ENCODE measurements at regions not wholly inside any gene's neighbourhood (a gene's known extent, or its start where the extent isn't known, plus 50 kb on each side); places are given as distances from the start of the nearest gene placed in this dataset.

- Histone ChIP-seq H3K27me3 (ENCODE audit: insufficient read depth, low read length) (no peaks in the 10 kb centered on the region), H3K9me3 (ENCODE audit: control insufficient read depth in 1 of 2, low read length in 2 of 2) (no peaks in the 10 kb centered on the region), H3K36me3 (ENCODE audit: insufficient read depth, low read length) (no peaks in the 10 kb centered on the region), H3K4me1 (ENCODE audit: insufficient read depth, low read length) (no peaks in the 10 kb centered on the region), H3K4me3 (ENCODE audit: low read length in 2 of 2) (no peak overlapping the region), H3K27ac (ENCODE audit: low read depth, low read length) (no peak overlapping the region)
- no peaks in the 10 kb centered on the region for H3K36me3 Mint-ChIP-seq
- CTCF ChIA-PET (ENCODE audit: partially characterized antibody), result no interaction called here
- no peak for DNase-seq
- H3K4me1 Mint-ChIP-seq, result no peaks in the 10 kb centered on the region
- H3K27ac Mint-ChIP-seq, result no peak overlapping the region
- H3K4me3 Mint-ChIP-seq, result no peak overlapping the region
- intact Hi-C loops (cut with micrococcal nuclease), result no loop called here
- peaks cover 0 to 1% (median 0%) of the 10 kb centered on the region in 8 donors for H3K9me3 Mint-ChIP-seq
- POLR2A ChIA-PET (ENCODE audit: partially characterized antibody), result no interaction called here
- H3K27me3 Mint-ChIP-seq, result no peaks in the 10 kb centered on the region
Observed at GRCh38 chr15:53324061-53324460, 435.4 kb downstream of the WDR72 start.

DNA sequence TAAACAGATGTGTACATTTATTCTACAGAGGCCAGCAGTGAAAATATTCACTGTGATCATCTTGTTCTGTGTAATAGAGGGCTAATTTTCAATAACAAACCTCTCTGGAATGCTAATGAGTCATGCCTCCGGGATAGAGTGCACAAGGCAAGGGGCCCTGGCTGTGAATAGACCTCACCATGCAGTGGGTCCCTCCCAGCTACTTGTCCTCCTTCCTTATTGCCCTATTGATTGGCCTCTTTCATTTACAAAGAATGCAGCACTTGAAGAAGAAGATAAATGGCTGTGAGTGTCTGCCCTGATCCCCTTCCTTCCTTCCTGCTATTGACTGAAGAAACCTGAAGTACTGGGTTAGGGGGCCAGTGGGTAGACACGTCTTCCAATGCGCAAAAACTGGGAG is 436.3 kb downstream of the WDR72 start:
- Mint-ChIP-seq H3K4me3 (no peak overlapping the region), H3K9me3 (peaks cover 0 to 2% (median 0%) of the 10 kb centered on the region in 8 donors), H3K27me3 (no peaks in the 10 kb centered on the region), H3K36me3 (no peaks in the 10 kb centered on the region), H3K27ac (no peak overlapping the region), H3K4me1 (no peaks in the 10 kb centered on the region)
- Histone ChIP-seq H3K27me3 (ENCODE audit: insufficient read depth, low read length) (no peaks in the 10 kb centered on the region), H3K4me3 (ENCODE audit: low read length in 2 of 2) (no peak overlapping the region), H3K27ac (ENCODE audit: low read depth, low read length) (no peak overlapping the region), H3K9me3 (ENCODE audit: control insufficient read depth in 1 of 2, low read length in 2 of 2) (no peaks in the 10 kb centered on the region), H3K36me3 (ENCODE audit: insufficient read depth, low read length) (no peaks in the 10 kb centered on the region), H3K4me1 (ENCODE audit: insufficient read depth, low read length) (no peaks in the 10 kb centered on the region)
- CTCF ChIA-PET (ENCODE audit: partially characterized antibody), result no interaction called here
- no peak for DNase-seq
- intact Hi-C loops (cut with micrococcal nuclease), result no loop called here
- POLR2A ChIA-PET (ENCODE audit: partially characterized antibody), result no interaction called here

DNA sequence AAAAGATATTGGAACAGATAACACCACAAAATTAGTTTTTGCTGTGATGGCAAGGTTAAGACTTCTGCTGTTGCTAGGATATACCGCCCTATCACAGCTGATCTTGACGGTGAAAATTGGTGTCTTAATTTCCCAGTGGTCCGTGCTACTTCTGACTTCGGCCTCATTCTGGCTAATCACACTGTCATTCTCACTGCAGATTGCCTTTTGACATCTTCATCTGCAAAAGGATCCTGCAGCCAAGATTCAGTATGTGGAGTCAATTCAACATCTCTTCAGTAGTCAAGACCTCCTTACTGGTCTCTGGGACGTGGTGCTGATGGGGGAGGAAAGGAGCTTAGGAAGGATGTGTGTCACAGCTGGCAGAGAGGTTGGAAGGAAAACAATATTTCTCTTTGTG is 438.6 kb downstream of the WDR72 start:
- Mint-ChIP-seq H3K27ac (no peak overlapping the region), H3K36me3 (no peaks in the 10 kb centered on the region)
- POLR2A ChIA-PET (ENCODE audit: partially characterized antibody), result no interaction called here

DNA sequence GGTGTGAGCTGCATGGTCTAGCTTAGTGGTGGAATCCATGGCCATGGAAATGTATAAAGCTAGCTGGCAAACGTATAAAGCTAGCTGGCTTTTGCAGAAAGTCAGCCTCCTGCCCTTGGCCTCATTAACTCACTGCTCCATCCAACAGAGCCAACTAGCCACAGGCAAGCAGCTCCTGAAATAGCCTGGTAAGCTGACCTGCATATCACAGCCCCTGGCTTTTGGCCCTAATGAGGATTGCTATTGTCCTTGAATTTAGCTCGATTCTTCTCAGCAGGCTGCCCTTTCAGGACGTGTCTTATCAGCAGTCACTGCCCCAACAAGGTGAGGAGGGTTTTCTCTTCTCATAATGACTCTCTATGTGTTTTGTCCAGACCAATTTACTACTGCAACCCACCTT is 446.8 kb downstream of the WDR72 start:
- Histone ChIP-seq H3K27me3 (ENCODE audit: insufficient read depth, low read length) (no peaks in the 10 kb centered on the region), H3K36me3 (ENCODE audit: insufficient read depth, low read length) (no peaks in the 10 kb centered on the region), H3K4me1 (ENCODE audit: insufficient read depth, low read length) (no peaks in the 10 kb centered on the region), H3K4me3 (ENCODE audit: low read length in 2 of 2) (no peak overlapping the region), H3K27ac (ENCODE audit: low read depth, low read length) (no peak overlapping the region), H3K9me3 (ENCODE audit: control insufficient read depth in 1 of 2, low read length in 2 of 2) (no peaks in the 10 kb centered on the region)
- Mint-ChIP-seq H3K27ac (no peak overlapping the region), H3K9me3 (peaks cover 0 to 3% (median 0%) of the 10 kb centered on the region in 8 donors), H3K36me3 (no peaks in the 10 kb centered on the region), H3K27me3 (no peaks in the 10 kb centered on the region), H3K4me3 (no peak overlapping the region), H3K4me1 (no peaks in the 10 kb centered on the region)
- intact Hi-C loops (cut with micrococcal nuclease), result no loop called here
- POLR2A ChIA-PET (ENCODE audit: partially characterized antibody), result no interaction called here
- no peak for DNase-seq
- CTCF ChIA-PET (ENCODE audit: partially characterized antibody), result no interaction called here

More for the DNA sequence above, 438.6 kb downstream of the WDR72 start:
- CTCF ChIA-PET (ENCODE audit: partially characterized antibody), result no interaction called here
- Histone ChIP-seq H3K4me3 (ENCODE audit: low read length in 2 of 2) (no peak overlapping the region), H3K27me3 (ENCODE audit: insufficient read depth, low read length) (no peaks in the 10 kb centered on the region), H3K4me1 (ENCODE audit: insufficient read depth, low read length) (no peaks in the 10 kb centered on the region), H3K27ac (ENCODE audit: low read depth, low read length) (no peak overlapping the region), H3K9me3 (ENCODE audit: control insufficient read depth in 1 of 2, low read length in 2 of 2) (no peaks in the 10 kb centered on the region), H3K36me3 (ENCODE audit: insufficient read depth, low read length) (no peaks in the 10 kb centered on the region)
- peaks cover 0 to 2% (median 0%) of the 10 kb centered on the region in 8 donors for H3K9me3 Mint-ChIP-seq
- intact Hi-C loops (cut with micrococcal nuclease), result no loop called here
- no peaks in the 10 kb centered on the region for H3K27me3 Mint-ChIP-seq
- no peaks in the 10 kb centered on the region for H3K4me1 Mint-ChIP-seq
- no peak overlapping the region for H3K4me3 Mint-ChIP-seq
- no peak for DNase-seq

DNA sequence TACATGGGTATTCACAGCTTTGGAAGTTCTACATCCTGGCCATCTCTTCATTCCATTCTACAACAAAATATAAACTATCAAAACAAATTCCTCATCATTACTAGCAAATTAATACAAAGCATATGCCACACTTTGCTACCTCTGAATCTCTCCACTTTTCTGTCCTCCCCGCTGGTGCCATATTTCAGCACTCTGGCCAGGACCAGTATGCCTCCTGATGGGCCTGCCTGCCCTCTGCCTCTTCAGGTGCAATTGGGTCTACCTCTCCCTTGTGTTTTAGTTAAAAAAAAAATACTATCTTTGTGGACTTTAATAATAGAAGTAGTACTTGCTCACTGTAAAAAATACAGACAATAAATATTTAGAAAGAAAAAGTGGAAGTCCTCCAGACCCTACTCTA is 448.8 kb downstream of the WDR72 start:
- ChIA-PET CTCF (ENCODE audit: partially characterized antibody) (no interaction called here), POLR2A (ENCODE audit: partially characterized antibody) (no interaction called here)
- Histone ChIP-seq H3K27ac (ENCODE audit: low read depth, low read length) (no peak overlapping the region), H3K4me1 (ENCODE audit: insufficient read depth, low read length) (no peaks in the 10 kb centered on the region), H3K4me3 (ENCODE audit: low read length in 2 of 2) (no peak overlapping the region), H3K36me3 (ENCODE audit: insufficient read depth, low read length) (no peaks in the 10 kb centered on the region), H3K27me3 (ENCODE audit: insufficient read depth, low read length) (no peaks in the 10 kb centered on the region), H3K9me3 (ENCODE audit: control insufficient read depth in 1 of 2, low read length in 2 of 2) (no peaks in the 10 kb centered on the region)
- no peaks in the 10 kb centered on the region for H3K36me3 Mint-ChIP-seq
- peaks cover 0 to 3% (median 0%) of the 10 kb centered on the region in 8 donors for H3K9me3 Mint-ChIP-seq
- no peak overlapping the region for H3K27ac Mint-ChIP-seq
- H3K27me3 Mint-ChIP-seq, result no peaks in the 10 kb centered on the region
- H3K4me3 Mint-ChIP-seq, result no peak overlapping the region
- no peaks in the 10 kb centered on the region for H3K4me1 Mint-ChIP-seq
- intact Hi-C loops (cut with micrococcal nuclease), result no loop called here
- no peak for DNase-seq

GRCh38 chr15:53307952-53308624 is 451.4 kb downstream of the WDR72 start:
- ChIA-PET CTCF (ENCODE audit: partially characterized antibody) (no interaction called here), POLR2A (ENCODE audit: partially characterized antibody) (no interaction called here)
- Mint-ChIP-seq H3K27ac (no peak overlapping the region), H3K27me3 (no peaks in the 10 kb centered on the region), H3K9me3 (peaks cover 0 to 6% (median under 1%) of the 10 kb centered on the region in 8 donors), H3K4me3 (no peak overlapping the region), H3K4me1 (no peaks in the 10 kb centered on the region), H3K36me3 (no peaks in the 10 kb centered on the region)
- Histone ChIP-seq H3K4me1 (ENCODE audit: insufficient read depth, low read length) (no peaks in the 10 kb centered on the region), H3K36me3 (ENCODE audit: insufficient read depth, low read length) (no peaks in the 10 kb centered on the region), H3K27me3 (ENCODE audit: insufficient read depth, low read length) (no peaks in the 10 kb centered on the region), H3K27ac (ENCODE audit: low read depth, low read length) (no peak overlapping the region), H3K9me3 (ENCODE audit: control insufficient read depth in 1 of 2, low read length in 2 of 2) (no peaks in the 10 kb centered on the region), H3K4me3 (ENCODE audit: low read length in 2 of 2) (no peak overlapping the region)
- intact Hi-C loops (cut with micrococcal nuclease), result no loop called here
- no peak for DNase-seq

GRCh38 chr15:53305554-53305953 is 453.9 kb downstream of the WDR72 start:
- no peak overlapping the region for H3K4me3 ChIP-seq (ENCODE audit: low read length in 2 of 2)
- ChIA-PET CTCF (ENCODE audit: partially characterized antibody) (no interaction called here), POLR2A (ENCODE audit: partially characterized antibody) (no interaction called here)
- no peak overlapping the region for H3K27ac Mint-ChIP-seq
- H3K9me3 ChIP-seq (ENCODE audit: control insufficient read depth in 1 of 2, low read length in 2 of 2), result no peaks in the 10 kb centered on the region
- H3K27me3 ChIP-seq (ENCODE audit: insufficient read depth, low read length), result no peaks in the 10 kb centered on the region
- H3K4me3 Mint-ChIP-seq, result no peak overlapping the region
- H3K4me1 Mint-ChIP-seq, result no peaks in the 10 kb centered on the region
- H3K36me3 ChIP-seq (ENCODE audit: insufficient read depth, low read length), result no peaks in the 10 kb centered on the region
- H3K4me1 ChIP-seq (ENCODE audit: insufficient read depth, low read length), result no peaks in the 10 kb centered on the region
- no peaks in the 10 kb centered on the region for H3K36me3 Mint-ChIP-seq
- H3K27me3 Mint-ChIP-seq, result no peaks in the 10 kb centered on the region
- no peak for DNase-seq
- H3K27ac ChIP-seq (ENCODE audit: low read depth, low read length), result no peak overlapping the region
- intact Hi-C loops (cut with micrococcal nuclease), result no loop called here
- peaks cover 0 to 5% (median 0%) of the 10 kb centered on the region in 8 donors for H3K9me3 Mint-ChIP-seq

DNA sequence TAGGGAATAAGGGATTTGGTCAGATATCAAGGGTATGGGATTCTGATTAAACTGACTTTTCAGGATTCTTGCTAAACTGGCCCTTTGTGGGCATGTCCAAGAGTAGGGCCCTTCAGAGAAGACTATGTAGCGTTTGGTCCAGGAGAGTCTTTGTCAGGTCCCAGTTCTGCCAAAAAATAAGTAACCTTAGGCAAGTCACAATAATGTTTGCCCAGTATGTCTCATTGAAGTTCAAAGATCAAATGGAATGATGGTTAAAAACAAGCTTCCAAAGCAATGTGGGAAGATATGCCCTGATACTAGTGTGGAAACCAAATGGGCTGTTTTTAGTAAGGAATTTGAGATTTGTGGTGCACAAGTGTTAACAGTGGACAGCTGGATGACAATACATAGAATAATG is 454.4 kb downstream of the WDR72 start:
- Histone ChIP-seq H3K9me3 (ENCODE audit: control insufficient read depth in 1 of 2, low read length in 2 of 2) (no peaks in the 10 kb centered on the region), H3K27me3 (ENCODE audit: insufficient read depth, low read length) (no peaks in the 10 kb centered on the region), H3K4me1 (ENCODE audit: insufficient read depth, low read length) (no peaks in the 10 kb centered on the region), H3K36me3 (ENCODE audit: insufficient read depth, low read length) (no peaks in the 10 kb centered on the region), H3K4me3 (ENCODE audit: low read length in 2 of 2) (no peak overlapping the region), H3K27ac (ENCODE audit: low read depth, low read length) (no peak overlapping the region)
- ChIA-PET CTCF (ENCODE audit: partially characterized antibody) (no interaction called here), POLR2A (ENCODE audit: partially characterized antibody) (no interaction called here)
- no peak overlapping the region for H3K27ac Mint-ChIP-seq
- H3K4me1 Mint-ChIP-seq, result no peaks in the 10 kb centered on the region
- no peaks in the 10 kb centered on the region for H3K36me3 Mint-ChIP-seq
- no peaks in the 10 kb centered on the region for H3K27me3 Mint-ChIP-seq
- intact Hi-C loops (cut with micrococcal nuclease), result no loop called here
- DNase-seq, result no peak
- no peak overlapping the region for H3K4me3 Mint-ChIP-seq
- H3K9me3 Mint-ChIP-seq, result peaks cover 0 to 5% (median 0%) of the 10 kb centered on the region in 8 donors

All from CD4-positive, alpha-beta memory T cell (primary cell).